ENCODE measurements at regions not wholly inside any gene's neighbourhood (a gene's known extent, or its start where the extent isn't known, plus 50 kb on each side); places are given as distances from the start of the nearest gene placed in this dataset.

GRCh38 chr5:28954074-28954473 is 1915.7 kb upstream of the CDH9 start:
- H3K27me3 Mint-ChIP-seq (ENCODE audit: low read depth) = no peaks in the 10 kb centered on the region; the same call in 1 of the 2 replicates

More at GRCh38 chr5:28954074-28954473, 1915.7 kb upstream of the CDH9 start:
- Histone ChIP-seq H3K23ac (ENCODE audit: insufficient read length, low read depth, low read length) (no peak overlapping the region), H2BK5ac (ENCODE audit: insufficient read length, low read length) (no peak overlapping the region), H2BK20ac (ENCODE audit: low read depth, low read length, poor library complexity, severe bottlenecking) (no peak overlapping the region), H3K27ac (ENCODE audit: insufficient read length, low read depth, low read length) (no peak overlapping the region), H3K9ac (ENCODE audit: extremely low read depth, insufficient read length, low read length) (no peak overlapping the region), H3K4ac (ENCODE audit: low read depth, low read length) (no peak overlapping the region), H2BK15ac (ENCODE audit: low read depth, low read length) (no peak overlapping the region), H3K14ac (ENCODE audit: insufficient read depth, low read length) (no peak overlapping the region), H4K91ac (ENCODE audit: insufficient read length, low read depth, low read length) (no peak overlapping the region), H2AK5ac (ENCODE audit: insufficient read length, low read length) (no peak overlapping the region), H3K56ac (ENCODE audit: insufficient read length, low read depth, low read length) (no peak overlapping the region), H3K79me2 (ENCODE audit: insufficient read depth, low read length) (no peaks in the 10 kb centered on the region), H3K4me1 (ENCODE audit: insufficient read depth, low read length) (no peaks in the 10 kb centered on the region), H4K5ac (ENCODE audit: insufficient read length, low read depth, low read length) (no peak overlapping the region), H2AFZ (ENCODE audit: low read length) (no peak overlapping the region), H3K18ac (ENCODE audit: insufficient read length, low read depth, low read length) (no peak overlapping the region), H4K20me1 (ENCODE audit: control insufficient read depth, insufficient read depth, insufficient read length) (no peaks in the 10 kb centered on the region), H3K27me3 (ENCODE audit: insufficient read depth, low read length) (no peaks in the 10 kb centered on the region), H3K23me2 (ENCODE audit: insufficient read length, low read depth, low read length, poor library complexity, severe bottlenecking) (no peaks in the 10 kb centered on the region), H3K79me1 (ENCODE audit: insufficient read depth, low read depth, low read length, poor library complexity, severe bottlenecking) (no peaks in the 10 kb centered on the region), H3T11ph (ENCODE audit: low read length) (no peak overlapping the region), H3K4me2 (ENCODE audit: insufficient read depth, insufficient read length, low read length) (no peak overlapping the region), H2BK120ac (ENCODE audit: low read depth, low read length, poor library complexity, severe bottlenecking) (no peak overlapping the region), H3K9me3 (ENCODE audit: control insufficient read depth, low read depth, low read length) (no peaks in the 10 kb centered on the region), H4K8ac (replicated peaks; ENCODE audit: insufficient read length, low read depth, low read length) (no peak overlapping the region), H2BK12ac (ENCODE audit: insufficient read length, low read depth, low read length) (no peak overlapping the region)
- no peak overlapping the region for H3K4me3 Mint-ChIP-seq
- H3K9me3 Mint-ChIP-seq = peaks cover 6 to 10% of the 10 kb centered on the region in 2 experiments
- peaks cover 3 to 6% of the 10 kb centered on the region in 2 experiments; a peak in 3 of 4 replicates for H3K4me1 Mint-ChIP-seq
- H3K36me3 Mint-ChIP-seq (ENCODE audit: insufficient read depth in 1 of 3, low read depth in 3 of 3) = peaks cover 6 to 17% (median 7%) of the 10 kb centered on the region in 3 experiments; a peak in 6 of 7 replicates
- TF ChIP-seq CTCF (conservative IDR thresholded peaks at IDR 0.05) = no peak
- H3K27ac Mint-ChIP-seq = peak overlapping the region in 2 of 3 experiments; percentile 76 to 97; a peak in 4 of 7 replicates
- no CpG with 5 or more reads among the region's 4 CpGs for WGBS (ENCODE audit: extremely low coverage, insufficient read length, low lambda C conversion rate)
- no peak for DNase-seq

All from H9 (cell line).